K562 (cell line): ENCODE measurements at regions not wholly inside any gene's neighbourhood (a gene's known extent, or its start where the extent isn't known, plus 50 kb on each side); places are given as distances from the start of the nearest gene placed in this dataset.

Experiments used
- ASH1L ChIP-seq: fragments of 450-650 bp; IDR thresholded peaks from 2 replicates; pipeline ENCODE4 v1.6.1; 2018; ENCODE audit warnings: borderline replicate concordance, mild to moderate bottlenecking, low read depth; ENCODE audit not compliant: partially characterized antibody
- RBM14 ChIP-seq: fragments of 200-400 bp; formaldehyde crosslinking; IDR thresholded peaks from 2 replicates; pipeline ENCODE4 v1.6.1; 2018; ENCODE audit warnings: low read depth, mild to moderate bottlenecking, low read length, moderate library complexity, borderline replicate concordance; ENCODE audit not compliant: insufficient read depth
- RCOR1 ChIP-seq, 2 experiments: IDR thresholded peaks; 2 replicates each; pipeline ENCODE4 v1.6.1; 2012; ENCODE audit warnings: low read depth in 2 of 2, low read length in 2 of 2, borderline replicate concordance in 1 of 2, improper control_type of control experiment in 1 of 2
- TF ChIP-seq, protein P1 (sequence below): fragments of 450-650 bp; IDR thresholded peaks from 2 replicates; pipeline ENCODE4 v1.6.1; 2016; ENCODE audit warnings: borderline replicate concordance
- TF ChIP-seq, protein P2 (sequence below): fragments of 250-450 bp; sonication (Bioruptor Pico); IDR thresholded peaks from 2 replicates; pipeline ENCODE4 v1.5.0; 2021
- TF ChIP-seq, protein P3 (sequence below): fragments of 250-450 bp; sonication (Bioruptor Pico); IDR thresholded peaks from 2 replicates; pipeline ENCODE4 v1.4.0; 2020; ENCODE audit warnings: mild to moderate bottlenecking
- TF ChIP-seq, protein P4 (sequence below): fragments of 450-650 bp; formaldehyde crosslinking; IDR thresholded peaks from 2 replicates; pipeline ENCODE4 v1.4.0; 2022; ENCODE audit warnings: mild to moderate bottlenecking, moderate library complexity

DNA sequence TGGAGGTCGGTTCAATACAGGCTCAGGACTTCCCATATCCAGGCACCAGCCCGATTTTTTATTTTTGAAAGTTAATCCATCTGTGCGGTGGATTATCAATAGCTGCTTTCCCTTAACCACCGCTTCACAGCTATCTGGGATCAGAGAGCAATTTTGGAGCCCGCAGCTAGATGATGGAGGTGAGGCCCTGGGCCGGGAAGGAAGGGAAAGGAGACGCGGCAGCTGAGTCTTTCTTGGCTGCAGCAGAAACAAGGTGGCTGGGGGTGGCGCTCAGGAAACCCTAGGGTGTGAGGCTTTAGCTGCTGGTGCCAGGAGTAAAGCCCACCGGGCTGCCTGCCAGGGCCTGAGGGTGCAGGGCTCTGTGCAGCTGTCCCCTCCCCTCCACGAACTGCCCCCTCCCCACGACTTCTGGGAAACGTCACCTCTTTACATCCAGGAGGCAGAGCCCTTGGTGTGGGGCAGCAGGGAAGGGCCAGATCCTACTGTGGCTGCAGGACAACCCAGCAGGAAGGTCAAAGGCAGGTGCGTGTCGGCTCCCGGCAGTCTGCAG is 307.0 kb downstream of the ZNF536 start (continued):
- TF ChIP-seq, protein P1, sequence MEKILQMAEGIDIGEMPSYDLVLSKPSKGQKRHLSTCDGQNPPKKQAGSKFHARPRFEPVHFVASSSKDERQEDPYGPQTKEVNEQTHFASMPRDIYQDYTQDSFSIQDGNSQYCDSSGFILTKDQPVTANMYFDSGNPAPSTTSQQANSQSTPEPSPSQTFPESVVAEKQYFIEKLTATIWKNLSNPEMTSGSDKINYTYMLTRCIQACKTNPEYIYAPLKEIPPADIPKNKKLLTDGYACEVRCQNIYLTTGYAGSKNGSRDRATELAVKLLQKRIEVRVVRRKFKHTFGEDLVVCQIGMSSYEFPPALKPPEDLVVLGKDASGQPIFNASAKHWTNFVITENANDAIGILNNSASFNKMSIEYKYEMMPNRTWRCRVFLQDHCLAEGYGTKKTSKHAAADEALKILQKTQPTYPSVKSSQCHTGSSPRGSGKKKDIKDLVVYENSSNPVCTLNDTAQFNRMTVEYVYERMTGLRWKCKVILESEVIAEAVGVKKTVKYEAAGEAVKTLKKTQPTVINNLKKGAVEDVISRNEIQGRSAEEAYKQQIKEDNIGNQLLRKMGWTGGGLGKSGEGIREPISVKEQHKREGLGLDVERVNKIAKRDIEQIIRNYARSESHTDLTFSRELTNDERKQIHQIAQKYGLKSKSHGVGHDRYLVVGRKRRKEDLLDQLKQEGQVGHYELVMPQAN = no peak
- TF ChIP-seq, protein P2, sequence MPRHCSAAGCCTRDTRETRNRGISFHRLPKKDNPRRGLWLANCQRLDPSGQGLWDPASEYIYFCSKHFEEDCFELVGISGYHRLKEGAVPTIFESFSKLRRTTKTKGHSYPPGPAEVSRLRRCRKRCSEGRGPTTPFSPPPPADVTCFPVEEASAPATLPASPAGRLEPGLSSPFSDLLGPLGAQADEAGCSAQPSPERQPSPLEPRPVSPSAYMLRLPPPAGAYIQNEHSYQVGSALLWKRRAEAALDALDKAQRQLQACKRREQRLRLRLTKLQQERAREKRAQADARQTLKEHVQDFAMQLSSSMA (CRISPR knock-in tag) = no peak
- no peak for TF ChIP-seq RBM14
- TF ChIP-seq, protein P3, sequence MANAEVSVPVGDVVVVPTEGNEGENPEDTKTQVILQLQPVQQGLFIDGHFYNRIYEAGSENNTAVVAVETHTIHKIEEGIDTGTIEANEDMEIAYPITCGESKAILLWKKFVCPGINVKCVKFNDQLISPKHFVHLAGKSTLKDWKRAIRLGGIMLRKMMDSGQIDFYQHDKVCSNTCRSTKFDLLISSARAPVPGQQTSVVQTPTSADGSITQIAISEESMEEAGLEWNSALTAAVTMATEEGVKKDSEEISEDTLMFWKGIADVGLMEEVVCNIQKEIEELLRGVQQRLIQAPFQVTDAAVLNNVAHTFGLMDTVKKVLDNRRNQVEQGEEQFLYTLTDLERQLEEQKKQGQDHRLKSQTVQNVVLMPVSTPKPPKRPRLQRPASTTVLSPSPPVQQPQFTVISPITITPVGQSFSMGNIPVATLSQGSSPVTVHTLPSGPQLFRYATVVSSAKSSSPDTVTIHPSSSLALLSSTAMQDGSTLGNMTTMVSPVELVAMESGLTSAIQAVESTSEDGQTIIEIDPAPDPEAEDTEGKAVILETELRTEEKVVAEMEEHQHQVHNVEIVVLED = no peak
- TF ChIP-seq, protein P4, sequence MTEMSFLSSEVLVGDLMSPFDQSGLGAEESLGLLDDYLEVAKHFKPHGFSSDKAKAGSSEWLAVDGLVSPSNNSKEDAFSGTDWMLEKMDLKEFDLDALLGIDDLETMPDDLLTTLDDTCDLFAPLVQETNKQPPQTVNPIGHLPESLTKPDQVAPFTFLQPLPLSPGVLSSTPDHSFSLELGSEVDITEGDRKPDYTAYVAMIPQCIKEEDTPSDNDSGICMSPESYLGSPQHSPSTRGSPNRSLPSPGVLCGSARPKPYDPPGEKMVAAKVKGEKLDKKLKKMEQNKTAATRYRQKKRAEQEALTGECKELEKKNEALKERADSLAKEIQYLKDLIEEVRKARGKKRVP = no peak
- no peak for TF ChIP-seq RCOR1 (IDR thresholded peaks at IDR 0.05; ENCODE audit: borderline replicate concordance in 1 of 2, low read depth in 2 of 2, low read length in 2 of 2)
- no peak for TF ChIP-seq ASH1L
